Liver (tissue), 8 donors: ENCODE measurements at regions not wholly inside any gene's neighbourhood (a gene's known extent, or its start where the extent isn't known, plus 50 kb on each side); places are given as distances from the start of the nearest gene placed in this dataset.

Source experiments
- DNase-seq: peaks from one replicate; pipeline ENCODE4 v3.0.0-alpha.2; 2017; ENCODE audit warnings: low spot score
- H3K27ac ChIP-seq, 2 donors: one replicate each; pipeline ENCODE4 v1.7.0; 2013; ENCODE audit warnings: inconsistent platforms in 2 of 2, low read length in 2 of 2, control low read depth in 1 of 2, low read depth in 1 of 2, mild to moderate bottlenecking in 1 of 2
- H3K27me3 ChIP-seq, 4 donors: one replicate each; pipeline versions ENCODE4 v1.6.1 to v1.7.0; 2013; ENCODE audit warnings: low read length in 3 of 4, inconsistent platforms in 1 of 4, mild to moderate bottlenecking in 1 of 4, moderate library complexity in 1 of 4; ENCODE audit not compliant: control insufficient read depth in 4 of 4, insufficient read depth in 4 of 4
- H3K36me3 ChIP-seq, 4 donors: one replicate each; pipeline versions ENCODE4 v1.6.1 to v1.7.0; 2013; ENCODE audit warnings: low read length in 3 of 4, mild to moderate bottlenecking in 3 of 4, low read depth in 1 of 4, moderate library complexity in 1 of 4; ENCODE audit not compliant: control insufficient read depth in 4 of 4, insufficient read depth in 3 of 4
- H3K4me1 ChIP-seq, 4 donors: one replicate each; pipeline versions ENCODE4 v1.6.1 to v1.7.0; 2013; ENCODE audit warnings: low read length in 3 of 4, mild to moderate bottlenecking in 3 of 4, moderate library complexity in 1 of 4; ENCODE audit not compliant: control insufficient read depth in 4 of 4, insufficient read depth in 4 of 4
- H3K4me3 ChIP-seq, 3 donors: one replicate each; pipeline versions ENCODE4 v1.6.1 to v1.7.0; 2013; ENCODE audit warnings: low read length in 3 of 3, control low read depth in 1 of 3, low read depth in 1 of 3, mild to moderate bottlenecking in 1 of 3
- H3K9ac ChIP-seq, 2 donors: one replicate each; pipeline ENCODE4 v1.7.0; 2013; ENCODE audit warnings: low read length in 2 of 2, mild to moderate bottlenecking in 2 of 2, moderate library complexity in 2 of 2, control low read depth in 1 of 2, low read depth in 1 of 2
- H3K9me3 ChIP-seq, 4 donors: one replicate each; pipeline versions ENCODE4 v1.6.1 to v1.7.0; 2013; ENCODE audit warnings: low read length in 3 of 4; ENCODE audit not compliant: control insufficient read depth in 4 of 4
- ATF3 ChIP-seq: IDR thresholded peaks from 2 replicates; pipeline ENCODE4 v1.6.1; 2016; ENCODE audit warnings: antibody characterized with exemption
- EGR1 ChIP-seq, 2 donors: IDR thresholded peaks; 2 replicates each; pipeline ENCODE4 v1.6.1; 2016 to 2018; ENCODE audit warnings: antibody characterized with exemption in 2 of 2, low read depth in 2 of 2
- FOXA1 ChIP-seq: IDR thresholded peaks from 2 replicates; pipeline ENCODE4 v1.6.1; 2016; ENCODE audit warnings: antibody characterized with exemption
- FOXA2 ChIP-seq: IDR thresholded peaks from 2 replicates; pipeline ENCODE4 v1.6.1; 2016; ENCODE audit warnings: antibody characterized with exemption
- GABPA ChIP-seq, 2 donors: IDR thresholded peaks in 1 of 2; conservative IDR thresholded peaks in 1 of 2; 2 replicates each; pipeline ENCODE4 v1.6.1; 2016; ENCODE audit warnings: antibody characterized with exemption in 2 of 2, mild to moderate bottlenecking in 1 of 2, moderate library complexity in 1 of 2
- HNF4A ChIP-seq, 2 donors: conservative IDR thresholded peaks; 2 replicates each; pipeline ENCODE4 v1.6.1; 2016; ENCODE audit warnings: antibody characterized with exemption in 2 of 2, mild to moderate bottlenecking in 2 of 2
- HNF4G ChIP-seq: IDR thresholded peaks from 2 replicates; pipeline ENCODE4 v1.6.1; 2016; ENCODE audit warnings: antibody characterized with exemption
- JUND ChIP-seq, 2 donors: IDR thresholded peaks; 2 replicates each; pipeline ENCODE4 v1.6.1; 2016; ENCODE audit warnings: antibody characterized with exemption in 2 of 2
- MAX ChIP-seq: IDR thresholded peaks from 2 replicates; pipeline ENCODE4 v1.6.1; 2016; ENCODE audit warnings: antibody characterized with exemption
- NR2F2 ChIP-seq: IDR thresholded peaks from 2 replicates; pipeline ENCODE4 v1.6.1; 2016; ENCODE audit warnings: antibody characterized with exemption
- RAD21 ChIP-seq, 2 donors: IDR thresholded peaks; 2 replicates each; pipeline ENCODE4 v1.6.1; 2016; ENCODE audit warnings: antibody characterized with exemption in 2 of 2, mild to moderate bottlenecking in 2 of 2
- RXRA ChIP-seq, 2 donors: IDR thresholded peaks; 2 replicates each; pipeline ENCODE4 v1.6.1; 2017 to 2018; ENCODE audit warnings: antibody characterized with exemption in 2 of 2, mild to moderate bottlenecking in 1 of 2
- SP1 ChIP-seq: IDR thresholded peaks from 2 replicates; pipeline ENCODE4 v1.6.1; 2018; ENCODE audit warnings: antibody characterized with exemption, mild to moderate bottlenecking
- TAF1 ChIP-seq: conservative IDR thresholded peaks from 2 replicates; pipeline ENCODE4 v1.6.1; 2016; ENCODE audit warnings: antibody characterized with exemption, mild to moderate bottlenecking
- YY1 ChIP-seq: IDR thresholded peaks from 2 replicates; pipeline ENCODE4 v1.6.1; 2016; ENCODE audit warnings: antibody characterized with exemption, mild to moderate bottlenecking
- ZBTB33 ChIP-seq: IDR thresholded peaks from 2 replicates; pipeline ENCODE4 v1.6.1; 2016; ENCODE audit warnings: antibody characterized with exemption
- WGBS: extraction: QIAGEN DNeasy Blood & Tissue Kit; methylation state at CpG from one replicate; pipeline ENCODE4 v1.1.7; 2013; 5-methylcytosine and 5-hydroxymethylcytosine counted together
- TF ChIP-seq, protein P1 (sequence below): fragments of 150-350 bp; IDR thresholded peaks from 2 replicates; pipeline ENCODE4 v1.5.1; 2017; ENCODE audit warnings: improper control_type of control experiment, low read depth, low read length; ENCODE audit not compliant: missing input control
- TF ChIP-seq, protein P2 (sequence below): IDR thresholded peaks from 2 replicates; pipeline ENCODE4 v1.6.1; 2016; ENCODE audit warnings: antibody characterized with exemption, mild to moderate bottlenecking
- donor health status: healthy.
- donor health status: healthy.
- donor health status: healthy.
- donor health status: healthy.
- donor health status: healthy.

DNA sequence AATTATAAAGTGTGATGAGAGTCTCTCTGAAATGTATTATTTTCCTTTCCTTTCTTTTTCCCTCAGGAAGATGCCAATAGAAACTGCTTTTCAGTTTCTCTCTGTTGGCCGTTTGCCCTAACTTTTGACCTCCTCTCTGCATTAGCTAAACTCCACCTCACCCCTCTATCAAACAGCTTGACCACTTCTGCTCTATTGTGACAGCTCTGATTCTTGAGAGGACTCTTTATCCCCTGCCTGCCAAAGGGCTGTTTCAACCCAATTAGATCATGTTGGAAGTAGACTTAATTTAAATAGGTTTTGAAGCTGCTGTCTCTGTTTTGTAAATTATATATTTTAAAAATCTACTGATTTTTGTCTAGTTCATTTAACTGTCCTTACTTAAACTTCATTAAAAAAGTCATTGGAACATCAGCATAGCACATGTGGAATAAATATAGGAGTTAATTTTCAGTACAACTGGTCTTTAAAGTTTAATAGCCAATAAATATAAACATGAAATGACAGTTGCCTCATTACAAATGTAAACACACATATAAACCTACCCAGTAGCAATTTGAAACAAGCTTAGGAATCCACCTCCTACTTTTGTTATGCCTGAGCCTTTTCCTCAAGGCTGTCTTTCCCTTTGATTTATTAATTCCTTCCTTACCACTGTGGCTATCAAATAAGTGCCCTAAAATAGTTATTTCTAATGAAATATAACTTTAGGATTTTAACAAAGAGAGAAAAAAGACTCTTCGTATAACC, 152.0 kb downstream of the CHRM3 start:
- H3K27me3 ChIP-seq = no peaks in the 10 kb centered on the region
- no peak overlapping the region for H3K9ac ChIP-seq
- no peak overlapping the region for H3K4me3 ChIP-seq
- WGBS = 40% methylated on average over 2 of the region's 2 CpGs
- no peak overlapping the region for H3K27ac ChIP-seq
- TF ChIP-seq, protein P1, sequence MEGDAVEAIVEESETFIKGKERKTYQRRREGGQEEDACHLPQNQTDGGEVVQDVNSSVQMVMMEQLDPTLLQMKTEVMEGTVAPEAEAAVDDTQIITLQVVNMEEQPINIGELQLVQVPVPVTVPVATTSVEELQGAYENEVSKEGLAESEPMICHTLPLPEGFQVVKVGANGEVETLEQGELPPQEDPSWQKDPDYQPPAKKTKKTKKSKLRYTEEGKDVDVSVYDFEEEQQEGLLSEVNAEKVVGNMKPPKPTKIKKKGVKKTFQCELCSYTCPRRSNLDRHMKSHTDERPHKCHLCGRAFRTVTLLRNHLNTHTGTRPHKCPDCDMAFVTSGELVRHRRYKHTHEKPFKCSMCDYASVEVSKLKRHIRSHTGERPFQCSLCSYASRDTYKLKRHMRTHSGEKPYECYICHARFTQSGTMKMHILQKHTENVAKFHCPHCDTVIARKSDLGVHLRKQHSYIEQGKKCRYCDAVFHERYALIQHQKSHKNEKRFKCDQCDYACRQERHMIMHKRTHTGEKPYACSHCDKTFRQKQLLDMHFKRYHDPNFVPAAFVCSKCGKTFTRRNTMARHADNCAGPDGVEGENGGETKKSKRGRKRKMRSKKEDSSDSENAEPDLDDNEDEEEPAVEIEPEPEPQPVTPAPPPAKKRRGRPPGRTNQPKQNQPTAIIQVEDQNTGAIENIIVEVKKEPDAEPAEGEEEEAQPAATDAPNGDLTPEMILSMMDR = no peak
- TF ChIP-seq FOXA2 = no peak
- TF ChIP-seq, protein P2, sequence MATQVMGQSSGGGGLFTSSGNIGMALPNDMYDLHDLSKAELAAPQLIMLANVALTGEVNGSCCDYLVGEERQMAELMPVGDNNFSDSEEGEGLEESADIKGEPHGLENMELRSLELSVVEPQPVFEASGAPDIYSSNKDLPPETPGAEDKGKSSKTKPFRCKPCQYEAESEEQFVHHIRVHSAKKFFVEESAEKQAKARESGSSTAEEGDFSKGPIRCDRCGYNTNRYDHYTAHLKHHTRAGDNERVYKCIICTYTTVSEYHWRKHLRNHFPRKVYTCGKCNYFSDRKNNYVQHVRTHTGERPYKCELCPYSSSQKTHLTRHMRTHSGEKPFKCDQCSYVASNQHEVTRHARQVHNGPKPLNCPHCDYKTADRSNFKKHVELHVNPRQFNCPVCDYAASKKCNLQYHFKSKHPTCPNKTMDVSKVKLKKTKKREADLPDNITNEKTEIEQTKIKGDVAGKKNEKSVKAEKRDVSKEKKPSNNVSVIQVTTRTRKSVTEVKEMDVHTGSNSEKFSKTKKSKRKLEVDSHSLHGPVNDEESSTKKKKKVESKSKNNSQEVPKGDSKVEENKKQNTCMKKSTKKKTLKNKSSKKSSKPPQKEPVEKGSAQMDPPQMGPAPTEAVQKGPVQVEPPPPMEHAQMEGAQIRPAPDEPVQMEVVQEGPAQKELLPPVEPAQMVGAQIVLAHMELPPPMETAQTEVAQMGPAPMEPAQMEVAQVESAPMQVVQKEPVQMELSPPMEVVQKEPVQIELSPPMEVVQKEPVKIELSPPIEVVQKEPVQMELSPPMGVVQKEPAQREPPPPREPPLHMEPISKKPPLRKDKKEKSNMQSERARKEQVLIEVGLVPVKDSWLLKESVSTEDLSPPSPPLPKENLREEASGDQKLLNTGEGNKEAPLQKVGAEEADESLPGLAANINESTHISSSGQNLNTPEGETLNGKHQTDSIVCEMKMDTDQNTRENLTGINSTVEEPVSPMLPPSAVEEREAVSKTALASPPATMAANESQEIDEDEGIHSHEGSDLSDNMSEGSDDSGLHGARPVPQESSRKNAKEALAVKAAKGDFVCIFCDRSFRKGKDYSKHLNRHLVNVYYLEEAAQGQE = no peak
- TF ChIP-seq ATF3 = no peak
- no peak for TF ChIP-seq SP1
- no peak for TF ChIP-seq TAF1
- no peak for TF ChIP-seq NR2F2
- TF ChIP-seq HNF4G = no peak
- no peak for TF ChIP-seq JUND (IDR thresholded peaks at IDR 0.05)
- TF ChIP-seq MAX = no peak
- no peak for TF ChIP-seq FOXA1
- TF ChIP-seq RAD21 (IDR thresholded peaks at IDR 0.05) = no peak
- no peak for TF ChIP-seq GABPA (IDR thresholded peaks at IDR 0.05 in 1 of 2, conservative IDR thresholded peaks at IDR 0.05 in 1 of 2)
- TF ChIP-seq YY1 = no peak
- TF ChIP-seq EGR1 (IDR thresholded peaks at IDR 0.05; ENCODE audit: low read depth in 2 of 2) = no peak
- no peak for TF ChIP-seq HNF4A (conservative IDR thresholded peaks at IDR 0.05)
- no peak for TF ChIP-seq RXRA (IDR thresholded peaks at IDR 0.05)
- no peak for TF ChIP-seq ZBTB33
- DNase-seq = no peak
- H3K4me1 ChIP-seq = no peaks in the 10 kb centered on the region
- no peaks in the 10 kb centered on the region for H3K9me3 ChIP-seq
- no peaks in the 10 kb centered on the region for H3K36me3 ChIP-seq
